ENCODE measurements at regions not wholly inside any gene's neighbourhood (a gene's known extent, or its start where the extent isn't known, plus 50 kb on each side); places are given as distances from the start of the nearest gene placed in this dataset.

- TF ChIP-seq TEAD4 (IDR thresholded peaks at IDR 0.05; ENCODE audit: borderline replicate concordance, insufficient read depth), result no peak
- TF ChIP-seq MXI1 (IDR thresholded peaks at IDR 0.05; ENCODE audit: low read depth, low read length), result no peak
- no peak for TF ChIP-seq ZBTB33 (IDR thresholded peaks at IDR 0.05; ENCODE audit: borderline replicate concordance, low read depth)
- TF ChIP-seq PBX3 (IDR thresholded peaks at IDR 0.05), result no peak
Measured at GRCh38 chr13:111530137-111530870, 209.9 kb downstream of the TEX29 start (continued).

DNA sequence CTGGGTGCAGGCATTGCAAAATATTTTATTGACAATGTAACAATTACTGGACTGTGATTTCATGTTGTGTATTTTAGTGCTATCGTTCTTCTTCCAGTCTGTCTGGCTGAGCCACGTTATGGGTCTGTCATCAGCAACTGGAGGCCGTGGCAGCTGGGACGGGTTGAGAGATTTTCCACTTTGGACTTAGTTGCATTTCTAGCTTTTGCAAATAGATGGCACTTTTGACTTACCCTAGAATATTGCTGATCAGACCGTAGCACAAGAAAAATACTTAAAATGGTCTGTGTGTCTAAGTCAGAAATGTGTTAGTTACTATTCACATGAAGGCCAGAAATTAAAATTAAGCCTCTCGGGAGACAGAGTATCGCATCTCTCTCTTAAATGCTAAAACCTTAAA, 211.1 kb downstream of the TEX29 start:
- Histone ChIP-seq H4K20me1 (ENCODE audit: insufficient read depth) (no peaks in the 10 kb centered on the region), H3K4me1 (ENCODE audit: control insufficient read depth in 1 of 2, insufficient read depth in 2 of 2, low read depth in 1 of 2, low read length in 1 of 2) (no peaks in the 10 kb centered on the region), H3K27ac (ENCODE audit: low read depth in 2 of 2, low read length in 1 of 2) (no peak overlapping the region), H3K36me3 (replicated peaks in 1 of 2; ENCODE audit: control insufficient read depth in 1 of 2, insufficient read depth in 2 of 2, low read length in 1 of 2) (no peaks in the 10 kb centered on the region), H3K27me3 (ENCODE audit: insufficient read depth) (peaks cover 30% of the 10 kb centered on the region; the same call in 1 of the 2 replicates), H3K9me3 (no peaks in the 10 kb centered on the region), H3K9ac (no peak overlapping the region), H3K4me3 (ENCODE audit: low read depth in 2 of 2, low read length in 1 of 2) (no peak overlapping the region), H3K9me2 (no peaks in the 10 kb centered on the region), H3K4me2 (no peak overlapping the region), H2AFZ (ENCODE audit: low read depth) (no peak overlapping the region), H3K79me2 (ENCODE audit: insufficient read depth) (no peaks in the 10 kb centered on the region), H3F3A (replicated peaks; ENCODE audit: insufficient read depth) (no peaks in the 10 kb centered on the region)
- TF ChIP-seq GATA2 (CRISPR knock-in tag; IDR thresholded peaks at IDR 0.05) (no peak), SMC3 (IDR thresholded peaks at IDR 0.05; ENCODE audit: low read depth, low read length) (no peak), POLR2AphosphoS5 (IDR thresholded peaks at IDR 0.05; ENCODE audit: low read depth, low read length) (no peak), USF2 (IDR thresholded peaks at IDR 0.05; ENCODE audit: borderline replicate concordance, low read depth, low read length) (no peak), PBX3 (IDR thresholded peaks at IDR 0.05) (no peak), EZH2phosphoT487 (IDR thresholded peaks at IDR 0.05; ENCODE audit: borderline replicate concordance, low read depth) (no peak), YY1 (IDR thresholded peaks at IDR 0.05; ENCODE audit: low read depth) (no peak), TCF12 (IDR thresholded peaks at IDR 0.05) (no peak), RAD21 (IDR thresholded peaks at IDR 0.05; ENCODE audit: low read length) (peak; percentile 37; the same call in 1 of the 2 replicates), CTCF (IDR thresholded peaks at IDR 0.05) (0 out of 2 replicates have a peak, but pooled peaks have one; percentile 20)
- POLR2A ChIA-PET, result no interaction called here
- WGBS (ENCODE audit: low lambda C conversion rate), result 7% methylated on average over 7 of the region's 7 CpGs
- no peak for DNase-seq
- CTCF ChIA-PET, result no interaction called here

All from SK-N-SH (cell line).